ENCODE measurements at regions not wholly inside any gene's neighbourhood (a gene's known extent, or its start where the extent isn't known, plus 50 kb on each side); places are given as distances from the start of the nearest gene placed in this dataset.

DNA sequence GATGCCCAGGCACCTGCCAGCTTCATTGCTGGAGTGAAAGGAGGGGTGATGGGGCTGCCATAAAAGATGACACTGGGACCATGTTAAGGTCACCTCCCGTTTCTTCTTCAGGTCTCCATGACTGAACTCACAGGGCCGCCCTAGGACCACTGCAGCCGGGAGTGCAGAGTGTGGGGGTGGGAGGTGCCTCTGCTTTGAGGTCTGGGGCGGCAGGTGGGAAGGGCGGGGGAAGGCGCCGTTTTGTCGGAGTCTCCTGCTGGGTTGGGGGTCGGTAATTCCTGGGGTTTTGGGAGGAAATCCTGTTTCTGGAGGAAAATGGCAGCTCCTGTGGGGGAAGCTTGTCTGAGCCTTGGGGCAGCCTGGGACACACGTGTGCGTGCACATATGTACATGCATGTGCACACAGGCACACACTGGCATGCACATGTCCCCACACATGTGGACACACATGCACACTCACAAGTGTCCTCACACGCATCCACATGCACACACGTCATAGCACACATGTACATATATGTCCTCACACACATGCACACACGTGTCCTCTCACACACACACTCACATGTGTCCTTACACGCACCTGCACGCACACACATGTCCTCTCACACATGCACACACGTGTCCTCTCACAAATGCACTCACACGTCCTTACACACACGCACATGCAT is 990.9 kb downstream of the BRD1 start:
- no peak for DNase-seq (ENCODE audit: low spot score)

- no peak for DNase-seq (ENCODE audit: low spot score)
Observed at GRCh38 chr22:48835857-48836672, 991.6 kb downstream of the BRD1 start.

DNA sequence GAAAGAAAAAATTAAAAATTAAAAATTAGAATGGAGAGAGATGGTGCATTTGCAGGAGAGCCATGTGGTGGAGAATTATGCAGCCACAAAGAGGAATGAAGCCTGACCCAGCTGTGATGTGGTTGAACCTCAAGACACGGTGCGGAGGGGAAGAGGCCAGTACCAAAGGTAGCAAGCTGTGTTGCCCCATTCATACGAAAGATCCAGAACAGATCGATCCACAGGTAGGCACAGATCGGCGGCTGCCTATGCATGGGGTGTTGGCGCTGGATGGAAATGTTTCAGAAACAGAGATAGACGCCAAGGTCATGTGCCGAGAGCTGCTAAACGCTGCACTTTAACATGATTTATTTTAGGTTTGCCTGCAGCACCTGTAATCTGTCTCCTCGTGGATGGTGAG is 992.3 kb downstream of the BRD1 start:
- no peak for DNase-seq (ENCODE audit: low spot score)

- no peak for DNase-seq (ENCODE audit: low spot score)
Observed at GRCh38 chr22:48834404-48834803, 993.3 kb downstream of the BRD1 start.

GRCh38 chr22:48832592-48832991 is 995.1 kb downstream of the BRD1 start:
- no peak for DNase-seq (ENCODE audit: low spot score)

- no peak for DNase-seq (ENCODE audit: low spot score)
Observed at GRCh38 chr22:48829908-48830307, 997.8 kb downstream of the BRD1 start.

DNA sequence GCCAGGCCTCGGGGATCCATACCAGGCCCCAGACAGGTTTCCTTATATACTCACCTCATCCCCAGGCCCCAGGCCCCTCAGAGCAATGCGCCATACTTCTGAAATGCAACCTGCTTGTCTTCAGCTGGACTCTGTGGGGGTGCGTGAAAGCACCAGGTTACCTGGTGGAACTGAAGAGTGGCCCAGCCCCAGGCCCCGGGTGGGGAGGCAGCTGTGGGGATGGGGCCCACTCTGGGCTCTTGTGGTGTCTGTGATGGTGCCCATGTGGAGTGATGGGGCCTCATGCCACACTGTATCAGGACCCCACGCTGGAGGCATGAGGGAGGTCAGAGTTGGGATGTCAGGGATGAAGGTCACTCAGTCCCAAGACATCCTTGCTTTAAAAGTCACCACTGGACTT is 999.0 kb downstream of the BRD1 start:
- DNase-seq (ENCODE audit: low spot score) = no peak

- no peak for DNase-seq (ENCODE audit: low spot score)
Observed at GRCh38 chr22:48827904-48828555, 999.6 kb downstream of the BRD1 start.

- DNase-seq (ENCODE audit: low spot score) = peak; percentile 23
Observed at GRCh38 chr22:48827268-48827846, 1000.3 kb downstream of the BRD1 start.

DNA sequence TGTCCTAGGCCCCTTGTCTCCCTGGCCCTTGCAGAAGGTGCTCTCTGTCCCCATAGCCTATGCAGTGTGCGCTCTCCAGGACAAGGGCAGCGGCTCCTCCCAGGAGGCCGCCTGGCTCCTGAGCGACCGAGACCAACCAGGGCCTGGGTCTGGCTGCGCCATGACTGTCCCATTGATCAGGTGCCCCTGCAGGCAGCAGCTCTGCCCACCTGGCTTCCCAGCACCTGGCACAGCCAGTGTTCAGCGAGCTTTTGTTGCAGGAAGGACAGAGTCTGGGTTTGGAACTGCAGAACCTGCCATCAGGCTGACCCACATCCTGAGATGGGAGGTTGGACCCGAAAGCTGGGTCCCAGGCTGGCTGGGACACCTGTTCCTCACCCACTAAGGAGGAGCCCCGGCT is 1001.1 kb downstream of the BRD1 start:
- DNase-seq (ENCODE audit: low spot score) = no peak

- DNase-seq (ENCODE audit: low spot score) = no peak
Observed at GRCh38 chr22:48825802-48826520, 1001.7 kb downstream of the BRD1 start.

- peak; percentile 47 for DNase-seq (ENCODE audit: low spot score)
Observed at GRCh38 chr22:48824712-48825651, 1002.7 kb downstream of the BRD1 start.

- no peak for DNase-seq (ENCODE audit: low spot score)
Observed at GRCh38 chr22:48823941-48824340, 1003.7 kb downstream of the BRD1 start.

GRCh38 chr22:48822278-48823233 is 1005.1 kb downstream of the BRD1 start:
- no peak for DNase-seq (ENCODE audit: low spot score)

DNA sequence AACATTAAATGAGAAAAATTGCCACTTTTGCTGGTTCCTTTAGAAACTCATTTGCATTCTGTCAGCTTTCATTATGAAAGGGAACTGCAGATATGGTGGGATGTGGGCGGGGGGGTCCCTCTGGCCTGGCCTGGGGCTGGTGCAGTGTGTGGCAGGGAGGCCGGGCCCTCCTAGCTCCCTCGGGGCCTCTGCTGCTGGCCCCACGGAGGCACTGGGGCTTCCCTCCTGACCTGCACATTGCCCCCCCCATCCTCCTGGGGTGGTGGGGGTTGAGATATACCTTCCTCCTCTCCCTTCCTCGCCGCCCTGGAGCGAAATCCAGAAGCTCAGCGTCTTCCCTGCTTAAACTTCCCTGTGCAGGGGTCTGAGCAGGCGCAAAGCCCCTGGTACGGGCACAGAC is 1005.9 kb downstream of the BRD1 start:
- no peak for DNase-seq (ENCODE audit: low spot score)

GRCh38 chr22:48821346-48821690 is 1006.4 kb downstream of the BRD1 start:
- DNase-seq (ENCODE audit: low spot score) = no peak

- DNase-seq (ENCODE audit: low spot score) = no peak
Observed at GRCh38 chr22:48820481-48821345, 1007.0 kb downstream of the BRD1 start.

GRCh38 chr22:48819961-48820360 is 1007.7 kb downstream of the BRD1 start:
- no peak for DNase-seq (ENCODE audit: low spot score)

GRCh38 chr22:48819232-48819631 is 1008.4 kb downstream of the BRD1 start:
- DNase-seq (ENCODE audit: low spot score) = no peak
